IMR-90 (cell line): ENCODE measurements at regions not wholly inside any gene's neighbourhood (a gene's known extent, or its start where the extent isn't known, plus 50 kb on each side); places are given as distances from the start of the nearest gene placed in this dataset.

Experiments
- ATAC-seq: fragments of 200-7000 bp; cut with Tn5 transposase; 2 replicates; pipeline ENCODE4 v1.9.1; 2020; ENCODE audit warnings: low read depth, mild to moderate bottlenecking, moderate library complexity
- BruUV-seq: library from RNA; stranded (reverse); fragments of 400-500 nt; replicated peaks from 2 replicates; lab custom pipeline; 2021; lab: Mats Ljungman, UMichigan
- CTCF ChIA-PET: fragments of 300-600 bp; formaldehyde crosslinking; extraction: SDS; loops from one replicate; lab custom pipeline; 2021; ENCODE audit warnings: antibody characterized with exemption; lab: Yijun Ruan, JAX
- POLR2A ChIA-PET: fragments of 300-600 bp; sonication (Branson Sonifier 250); formaldehyde crosslinking; loops from one replicate; lab custom pipeline; 2022; ENCODE audit warnings: antibody characterized with exemption; ENCODE audit not compliant: unreplicated experiment; lab: Charles Lee
- DNase-seq: peaks from one replicate; pipeline ENCODE4 v3.0.0; 2013
- H2AFZ ChIP-seq: replicated peaks from 2 replicates; pipeline ENCODE3; 2013; ENCODE audit warnings: low read length, mild to moderate bottlenecking; ENCODE audit not compliant: poor library complexity
- H2AK5ac ChIP-seq: 2 replicates; pipeline ENCODE4 v1.6.1; 2013; ENCODE audit warnings: low read depth, low read length, inconsistent platforms
- H2AK9ac ChIP-seq: replicated peaks from 2 replicates; pipeline ENCODE3; 2013; ENCODE audit warnings: mild to moderate bottlenecking, low read depth, low read length, moderate library complexity; ENCODE audit not compliant: poor library complexity
- H2BK120ac ChIP-seq: 2 replicates; pipeline ENCODE4 v1.6.1; 2013; ENCODE audit warnings: low read depth, low read length, inconsistent platforms
- H2BK15ac ChIP-seq: 3 replicates; pipeline ENCODE4 v1.6.1; 2013; ENCODE audit warnings: low read depth, low read length, inconsistent platforms
- H2BK20ac ChIP-seq: 2 replicates; pipeline ENCODE4 v1.6.1; 2013; ENCODE audit warnings: low read depth, mild to moderate bottlenecking, inconsistent platforms, low read length, moderate library complexity
- H2BK5ac ChIP-seq: 2 replicates; pipeline ENCODE4 v1.6.1; 2013; ENCODE audit warnings: mild to moderate bottlenecking, low read depth, low read length, inconsistent platforms; ENCODE audit not compliant: poor library complexity, severe bottlenecking
- H3K14ac ChIP-seq: replicated peaks from 2 replicates; pipeline ENCODE4 v1.6.1; 2013; ENCODE audit warnings: low read depth, low read length, inconsistent platforms
- H3K18ac ChIP-seq: 2 replicates; pipeline ENCODE4 v1.6.1; 2013; ENCODE audit warnings: low read depth, low read length, control low read depth
- H3K23ac ChIP-seq: 2 replicates; pipeline ENCODE4 v1.6.1; 2013; ENCODE audit warnings: low read depth, low read length, inconsistent platforms
- H3K27ac ChIP-seq: 2 replicates; pipeline ENCODE4 v1.5.1; 2013; ENCODE audit warnings: mild to moderate bottlenecking, control low read depth, low read length; ENCODE audit not compliant: insufficient read depth
- H3K27me3 ChIP-seq: 2 replicates; pipeline ENCODE4 v1.6.1; 2013; ENCODE audit warnings: low read length; ENCODE audit not compliant: control insufficient read depth, insufficient read depth
- H3K36me3 ChIP-seq: 2 replicates; pipeline ENCODE4 v1.6.1; 2013; ENCODE audit warnings: low read length, mixed read lengths; ENCODE audit not compliant: control insufficient read depth, insufficient read depth
- H3K4ac ChIP-seq: 2 replicates; pipeline ENCODE4 v1.6.1; 2013; ENCODE audit warnings: low read depth, low read length, inconsistent platforms
- H3K4me1 ChIP-seq: 2 replicates; pipeline ENCODE4 v1.6.1; 2013; ENCODE audit warnings: low read length, mixed read lengths; ENCODE audit not compliant: control insufficient read depth, insufficient read depth
- H3K4me2 ChIP-seq: 2 replicates; pipeline ENCODE4 v1.6.1; 2013; ENCODE audit warnings: low read depth, mild to moderate bottlenecking, control low read depth, low read length, moderate library complexity
- H3K4me3 ChIP-seq: 2 replicates; pipeline ENCODE4 v1.5.1; 2013; ENCODE audit warnings: low read depth, mild to moderate bottlenecking, control low read depth, low read length, moderate library complexity; ENCODE audit not compliant: insufficient read depth
- H3K56ac ChIP-seq: 2 replicates; pipeline ENCODE4 v1.6.1; 2013; ENCODE audit warnings: low read length, inconsistent platforms; ENCODE audit not compliant: insufficient read depth; ENCODE audit errors: extremely low read depth
- H3K79me1 ChIP-seq, 2 experiments: 2 replicates each; pipeline ENCODE4 v1.6.1; 2013; ENCODE audit warnings: low read length in 2 of 2, inconsistent platforms in 1 of 2, low read depth in 1 of 2
- H3K9ac ChIP-seq: 2 replicates; pipeline ENCODE4 v1.6.1; 2013; ENCODE audit warnings: low read depth, low read length, control low read depth
- H3K9me1 ChIP-seq: 2 replicates; pipeline ENCODE4 v1.6.1; 2013; ENCODE audit warnings: low read length, inconsistent platforms; ENCODE audit not compliant: insufficient read depth
- H3K9me3 ChIP-seq: 2 replicates; pipeline ENCODE4 v1.6.1; 2013; ENCODE audit warnings: low read length; ENCODE audit not compliant: control insufficient read depth, insufficient read depth
- H4K20me1 ChIP-seq: 2 replicates; pipeline ENCODE4 v1.6.1; 2013; ENCODE audit warnings: low read length, inconsistent platforms; ENCODE audit not compliant: insufficient read depth
- H4K5ac ChIP-seq: 2 replicates; pipeline ENCODE4 v1.6.1; 2013; ENCODE audit warnings: mild to moderate bottlenecking, low read depth, low read length, control low read depth
- H4K8ac ChIP-seq, 2 experiments: 2 replicates each; pipeline ENCODE4 v1.6.1; 2013; ENCODE audit warnings: low read depth in 2 of 2, low read length in 2 of 2, control low read depth in 1 of 2, inconsistent platforms in 1 of 2
- H4K91ac ChIP-seq: 2 replicates; pipeline ENCODE4 v1.6.1; 2013; ENCODE audit warnings: low read depth, low read length, inconsistent platforms; ENCODE audit not compliant: insufficient read depth
- BHLHE40 ChIP-seq: fragments of 150-350 bp; IDR thresholded peaks from 2 replicates; pipeline ENCODE4 v1.6.1; 2016; ENCODE audit warnings: mild to moderate bottlenecking, low read depth, low read length
- CEBPB ChIP-seq: IDR thresholded peaks from 2 replicates; pipeline ENCODE4 v1.6.1; 2012; ENCODE audit warnings: low read depth, low read length, improper control_type of control experiment
- CHD1 ChIP-seq: IDR thresholded peaks from 2 replicates; pipeline ENCODE4 v1.6.1; 2012; ENCODE audit warnings: low read depth, low read length, improper control_type of control experiment
- CTCF ChIP-seq: conservative IDR thresholded peaks from 2 replicates; pipeline ENCODE4 v1.5.1; 2012; ENCODE audit warnings: mild to moderate bottlenecking, low read depth, low read length, improper control_type of control experiment
- ELK1 ChIP-seq: fragments of 150-350 bp; IDR thresholded peaks from 2 replicates; pipeline ENCODE4 v1.6.1; 2016; ENCODE audit warnings: low read depth, mild to moderate bottlenecking, low read length, moderate library complexity, borderline replicate concordance
- FOS ChIP-seq: fragments of 150-350 bp; IDR thresholded peaks from 2 replicates; pipeline ENCODE4 v1.6.1; 2016; ENCODE audit warnings: low read depth, low read length
- MAFK ChIP-seq: IDR thresholded peaks from 2 replicates; pipeline ENCODE4 v1.6.1; 2012; ENCODE audit warnings: low read depth, low read length, improper control_type of control experiment
- MAZ ChIP-seq: IDR thresholded peaks from 2 replicates; pipeline ENCODE4 v1.6.1; 2012; ENCODE audit warnings: low read depth, mild to moderate bottlenecking, low read length, improper control_type of control experiment, moderate library complexity, borderline replicate concordance
- MXI1 ChIP-seq: IDR thresholded peaks from 2 replicates; pipeline ENCODE4 v1.6.1; 2012; ENCODE audit warnings: low read depth, mild to moderate bottlenecking, low read length, moderate library complexity, borderline replicate concordance
- NFE2L2 ChIP-seq: fragments of 150-350 bp; IDR thresholded peaks from 2 replicates; pipeline ENCODE4 v1.6.1; 2016; ENCODE audit warnings: low read depth, mild to moderate bottlenecking, low read length
- POLR2A ChIP-seq: IDR thresholded peaks from 2 replicates; pipeline ENCODE4 v1.6.1; 2012; ENCODE audit warnings: mild to moderate bottlenecking, low read depth, low read length
- RAD21 ChIP-seq: IDR thresholded peaks from 2 replicates; pipeline ENCODE4 v1.6.1; 2012; ENCODE audit warnings: low read length, improper control_type of control experiment
- RCOR1 ChIP-seq: IDR thresholded peaks from 2 replicates; pipeline ENCODE4 v1.6.1; 2012; ENCODE audit warnings: mild to moderate bottlenecking, low read length, improper control_type of control experiment; ENCODE audit not compliant: insufficient replicate concordance
- SMC3 ChIP-seq: fragments of 150-350 bp; IDR thresholded peaks from 2 replicates; pipeline ENCODE4 v1.6.1; 2016; ENCODE audit warnings: low read depth, mild to moderate bottlenecking, antibody characterized with exemption, low read length, moderate library complexity
- WGBS, 2 experiments: methylation state at CpG; one replicate each; pipeline versions ENCODE4 v1.1.5 to v1.1.7; 2013; ENCODE audit warnings: missing lambda C conversion rate in 2 of 2; ENCODE audit not compliant: insufficient read length in 1 of 2; ENCODE audit errors: extremely low coverage in 2 of 2; 5-methylcytosine and 5-hydroxymethylcytosine counted together
- dilution Hi-C: fragments of 300-500 bp; cut with HindIII; formaldehyde crosslinking; loops from one replicate; pipeline ENCODE4 v1.14.3; 2018; ENCODE audit warnings: low sequenced_read_pairs; ENCODE audit not compliant: unreplicated experiment
- in situ Hi-C: fragments of 300-500 bp; cut with MboI; formaldehyde crosslinking; loops from 3 replicates; pipeline ENCODE4 v1.14.3; 2019; ENCODE audit warnings: low sequenced_read_pairs, inconsistent platforms, mixed read lengths
- intact Hi-C: fragments of 100-400 bp; cut with micrococcal nuclease; formaldehyde crosslinking; loops from 2 replicates; pipeline ENCODE4 v1.10.0; 2022
- TF ChIP-seq, protein P1 (sequence below): fragments of 150-350 bp; IDR thresholded peaks from 2 replicates; pipeline ENCODE4 v1.6.1; 2017; ENCODE audit warnings: mild to moderate bottlenecking, antibody characterized with exemption, low read length, low read depth

DNA sequence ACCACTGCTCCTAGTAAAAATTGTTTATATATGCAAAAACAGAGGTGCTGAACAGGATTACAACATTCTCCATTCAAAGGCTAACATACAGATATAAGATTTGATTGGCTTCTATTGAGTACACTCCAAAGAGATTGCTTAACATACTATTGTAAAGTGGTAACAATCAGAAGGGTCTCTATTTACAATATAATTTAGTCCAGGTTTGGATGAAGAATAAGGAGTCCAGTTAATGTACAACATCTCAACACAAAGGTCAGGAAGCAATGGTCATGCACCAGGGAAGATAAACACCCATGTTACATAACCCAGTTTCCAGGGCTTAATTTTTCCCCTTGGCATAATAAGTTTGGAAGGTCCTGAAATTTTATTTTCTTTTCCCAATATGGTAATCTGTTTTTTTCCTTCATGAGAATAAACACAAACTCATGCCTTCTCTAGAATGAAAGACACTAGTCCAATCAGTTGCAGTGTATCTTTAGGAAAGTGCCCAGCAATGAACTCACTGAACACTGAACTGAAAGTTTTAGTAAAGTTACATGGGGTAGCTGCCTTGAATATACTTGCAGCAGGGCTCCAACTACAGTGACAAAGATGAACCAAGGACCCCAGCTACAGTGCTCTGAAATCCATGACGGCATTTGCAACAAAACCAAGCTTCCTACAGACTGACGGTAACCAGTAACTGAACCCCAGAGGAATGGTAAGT is 255.3 kb upstream of the GJE1 start:
- no peak for TF ChIP-seq ELK1
- no peak for TF ChIP-seq FOS
- no peak for TF ChIP-seq SMC3
- TF ChIP-seq BHLHE40 = no peak
- no peak for TF ChIP-seq RAD21
- TF ChIP-seq CTCF = no peak
- no peak for TF ChIP-seq CHD1
- no peak for TF ChIP-seq RCOR1
- no peak for TF ChIP-seq MAFK
- TF ChIP-seq POLR2A = no peak
- TF ChIP-seq, protein P1, sequence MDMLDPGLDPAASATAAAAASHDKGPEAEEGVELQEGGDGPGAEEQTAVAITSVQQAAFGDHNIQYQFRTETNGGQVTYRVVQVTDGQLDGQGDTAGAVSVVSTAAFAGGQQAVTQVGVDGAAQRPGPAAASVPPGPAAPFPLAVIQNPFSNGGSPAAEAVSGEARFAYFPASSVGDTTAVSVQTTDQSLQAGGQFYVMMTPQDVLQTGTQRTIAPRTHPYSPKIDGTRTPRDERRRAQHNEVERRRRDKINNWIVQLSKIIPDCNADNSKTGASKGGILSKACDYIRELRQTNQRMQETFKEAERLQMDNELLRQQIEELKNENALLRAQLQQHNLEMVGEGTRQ = no peak
- no peak for TF ChIP-seq CEBPB
- TF ChIP-seq MAZ = no peak
- no peak for TF ChIP-seq MXI1
- TF ChIP-seq NFE2L2 = no peak
- ATAC-seq (no peak), DNase-seq (peak; percentile 13)
- in situ Hi-C loops = no loop called here
- H3K4ac ChIP-seq = no peak overlapping the region
- H2AK9ac ChIP-seq = no peak overlapping the region
- H3K23ac ChIP-seq = no peak overlapping the region
- H3K4me2 ChIP-seq = no peak overlapping the region
- no peak overlapping the region for H2BK120ac ChIP-seq
- H3K9ac ChIP-seq = no peak overlapping the region
- H3K4me1 ChIP-seq = no peaks in the 10 kb centered on the region
- H3K56ac ChIP-seq = no peak overlapping the region
- H3K9me3 ChIP-seq = no peaks in the 10 kb centered on the region
- no peak overlapping the region for H2BK20ac ChIP-seq
- H4K20me1 ChIP-seq = no peaks in the 10 kb centered on the region
- H4K91ac ChIP-seq = no peak overlapping the region
- no peaks in the 10 kb centered on the region for H3K27me3 ChIP-seq
- H4K5ac ChIP-seq = no peak overlapping the region
- H3K14ac ChIP-seq = no peak overlapping the region
- intact Hi-C loops = no loop called here
- H3K27ac ChIP-seq = no peak overlapping the region
- H3K36me3 ChIP-seq = no peaks in the 10 kb centered on the region
- no peaks in the 10 kb centered on the region for H3K9me1 ChIP-seq
- CTCF ChIA-PET = interaction anchor here (0.7 kb wide), 1 partner anchor 235 kb away, joined by 3 read pairs; no protein-coding TSS in a partner anchor
- POLR2A ChIA-PET = no interaction called here
- H2AFZ ChIP-seq = no peak overlapping the region
- H3K79me1 ChIP-seq = no peaks in the 10 kb centered on the region
- H2BK15ac ChIP-seq = no peak overlapping the region
- no peak overlapping the region for H3K4me3 ChIP-seq
- H2AK5ac ChIP-seq = no peak overlapping the region
- no peak overlapping the region for H4K8ac ChIP-seq
- H2BK5ac ChIP-seq = no peak overlapping the region
- H3K18ac ChIP-seq = no peak overlapping the region
- BruUV-seq = no TSS peak
- dilution Hi-C loops = no loop called here
- WGBS, 2 experiments = no CpG with 5 or more reads among the region's 2 CpGs
